T-cell (primary cell): ENCODE measurements at regions not wholly inside any gene's neighbourhood (a gene's known extent, or its start where the extent isn't known, plus 50 kb on each side); places are given as distances from the start of the nearest gene placed in this dataset.

Source experiments
- ATAC-seq, 4 experiments: fragments of 200-7000 bp in 3 of 4; fragments of 150-1000 bp in 1 of 4; cut with Tn5 transposase; replicated peaks in 1 of 4; 1 replicate in 3 of 4; 2 replicates in 1 of 4; pipeline ENCODE4 v1.10.0; 2021; ENCODE audit warnings: moderate library complexity in 3 of 4, mild to moderate bottlenecking in 2 of 4, moderate number of reproducible peaks in 1 of 4
- CTCF ChIA-PET, 2 donors: fragments of 300-600 bp; sonication (Branson Sonifier 250); formaldehyde crosslinking; loops; one replicate each; lab custom pipeline; 2022; ENCODE audit warnings: antibody characterized with exemption in 2 of 2; lab: Charles Lee
- POLR2A ChIA-PET, 2 donors: fragments of 300-600 bp; sonication (Branson Sonifier 250); formaldehyde crosslinking; loops; one replicate each; lab custom pipeline; 2022; ENCODE audit warnings: antibody characterized with exemption in 2 of 2; lab: Charles Lee
- DNase-seq, 35 experiments: peaks; one replicate each; pipeline versions ENCODE4 v3.0.0 to v3.0.0-alpha.2; 2013 to 2023
- H3K27ac ChIP-seq: one replicate; pipeline ENCODE4 v1.5.1; 2013; ENCODE audit warnings: low read length
- H3K27me3 ChIP-seq, 2 experiments: replicated peaks in 1 of 2; 1 replicate in 1 of 2; 2 replicates in 1 of 2; pipeline versions ENCODE4 v1.6.1 to v1.7.0; 2013; ENCODE audit warnings: low read length in 1 of 2, mixed read lengths in 1 of 2; ENCODE audit not compliant: control insufficient read depth in 2 of 2, insufficient read depth in 2 of 2; ENCODE audit errors: extremely low read depth in 1 of 2
- H3K36me3 ChIP-seq, 2 donors: 1 replicate in 1 of 2; 2 replicates in 1 of 2; pipeline versions ENCODE4 v1.6.1 to v1.7.0; 2013; ENCODE audit warnings: low read length in 1 of 2; ENCODE audit not compliant: control insufficient read depth in 2 of 2, insufficient read depth in 1 of 2; ENCODE audit errors: extremely low read depth in 1 of 2
- H3K4me1 ChIP-seq, 2 experiments: 1 replicate in 1 of 2; 2 replicates in 1 of 2; pipeline versions ENCODE4 v1.6.1 to v1.7.0; 2013; ENCODE audit warnings: low read length in 2 of 2, mixed read lengths in 1 of 2; ENCODE audit not compliant: insufficient read depth in 2 of 2, control insufficient read depth in 1 of 2; ENCODE audit errors: extremely low read depth in 1 of 2
- H3K4me3 ChIP-seq, 2 donors: 1 replicate in 1 of 2; 2 replicates in 1 of 2; pipeline versions ENCODE4 v1.5.1 to v1.7.0; 2013; ENCODE audit warnings: mild to moderate bottlenecking in 2 of 2, low read length in 1 of 2, moderate library complexity in 1 of 2; ENCODE audit not compliant: control insufficient read depth in 1 of 2; ENCODE audit errors: extremely low read depth in 1 of 2
- H3K9me3 ChIP-seq: 2 replicates; pipeline ENCODE4 v1.7.0; 2013
- H3K27ac Mint-ChIP-seq, 2 donors: one replicate each; pipeline ENCODE4 v1.8.0; 2020 to 2021; ENCODE audit warnings: mild to moderate bottlenecking in 2 of 2, mixed read lengths in 2 of 2
- H3K27me3 Mint-ChIP-seq, 2 donors: one replicate each; pipeline ENCODE4 v1.8.0; 2021 to 2022; ENCODE audit warnings: mixed read lengths in 2 of 2
- H3K36me3 Mint-ChIP-seq: one replicate; pipeline ENCODE4 v1.8.0; 2021; ENCODE audit warnings: mixed read lengths
- H3K4me1 Mint-ChIP-seq, 3 donors: one replicate each; pipeline ENCODE4 v1.8.0; 2020 to 2022; ENCODE audit warnings: mixed read lengths in 3 of 3, mild to moderate bottlenecking in 1 of 3
- H3K4me3 Mint-ChIP-seq, 3 donors: one replicate each; pipeline ENCODE4 v1.8.0; 2020 to 2022; ENCODE audit warnings: mild to moderate bottlenecking in 3 of 3, mixed read lengths in 3 of 3, moderate library complexity in 3 of 3
- H3K9me3 Mint-ChIP-seq, 3 donors: one replicate each; pipeline ENCODE4 v1.8.0; 2020 to 2022; ENCODE audit warnings: mixed read lengths in 3 of 3
- WGBS: methylation state at CpG from one replicate; pipeline ENCODE4 v1.1.5; 2013; ENCODE audit warnings: missing lambda C conversion rate; ENCODE audit not compliant: insufficient coverage; 5-methylcytosine and 5-hydroxymethylcytosine counted together

DNA sequence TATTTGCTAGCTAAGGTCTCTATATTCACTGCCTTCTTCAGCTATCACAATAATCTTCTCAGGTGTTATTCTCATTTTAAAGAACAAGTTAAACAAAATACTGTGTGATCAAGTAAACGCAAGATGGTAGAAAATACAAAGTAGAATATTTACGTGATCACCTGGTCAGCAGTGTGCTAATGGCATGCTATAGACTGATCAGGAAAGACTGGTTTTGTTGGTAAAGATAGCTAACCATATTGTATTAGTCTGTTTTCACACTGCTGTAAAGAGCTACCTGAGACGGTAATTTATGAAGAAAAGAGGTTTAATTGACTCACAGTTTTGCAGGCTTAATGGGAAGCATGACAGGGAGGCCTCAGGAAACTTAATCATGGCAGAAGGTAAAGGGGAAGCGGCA, 50.4 kb downstream of the ZBTB38 start:
- WGBS: 90% methylated on average over 2 of the region's 4 CpGs
- POLR2A ChIA-PET: no interaction called here
- Histone ChIP-seq H3K4me1 (peaks cover 7 to 38% of the 10 kb centered on the region in 2 experiments), H3K27me3 (no peaks in the 10 kb centered on the region), H3K36me3 (peaks cover 0 to 38% of the 10 kb centered on the region in 2 donors), H3K27ac (no peak overlapping the region), H3K4me3 (no peak overlapping the region), H3K9me3 (no peaks in the 10 kb centered on the region)
- DNase-seq (no peak), ATAC-seq (no peak)
- Mint-ChIP-seq H3K9me3 (no peaks in the 10 kb centered on the region), H3K27ac (no peak overlapping the region), H3K36me3 (peaks cover 56% of the 10 kb centered on the region), H3K4me3 (no peak overlapping the region), H3K4me1 (peaks cover 48 to 72% (median 69%) of the 10 kb centered on the region in 3 donors), H3K27me3 (no peaks in the 10 kb centered on the region)
- CTCF ChIA-PET: interaction anchor here in 1 of 2 donors (0.5 kb wide), 1 partner anchor 22 kb away, joined by 3 read pairs; no protein-coding TSS in a partner anchor

DNA sequence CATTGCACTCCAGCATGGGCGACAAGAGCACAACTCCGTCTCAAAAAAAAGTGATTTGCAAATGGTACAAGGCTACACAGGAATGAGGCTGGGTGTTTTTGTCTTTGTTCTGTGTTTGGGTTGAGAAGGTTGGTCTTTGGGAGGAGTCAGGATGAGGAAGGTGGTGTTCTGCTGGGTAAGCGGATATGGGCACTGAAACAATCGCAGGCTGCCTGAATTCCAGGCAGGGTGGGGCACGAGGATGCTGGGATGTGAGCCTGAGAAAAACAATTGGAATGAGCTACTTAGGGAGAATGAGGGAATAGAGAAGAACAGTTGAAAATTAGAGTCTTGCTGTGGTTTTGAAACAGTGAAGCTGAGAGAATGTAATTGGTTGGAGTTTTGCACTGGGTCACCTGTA, 51.6 kb downstream of the ZBTB38 start:
- no peaks in the 10 kb centered on the region for H3K9me3 ChIP-seq
- no peak overlapping the region for H3K27ac ChIP-seq
- Mint-ChIP-seq H3K9me3 (no peaks in the 10 kb centered on the region), H3K4me3 (no peak overlapping the region), H3K27ac (no peak overlapping the region), H3K36me3 (peaks cover 46% of the 10 kb centered on the region), H3K27me3 (no peaks in the 10 kb centered on the region), H3K4me1 (peaks cover 36 to 62% (median 58%) of the 10 kb centered on the region in 3 donors)
- DNase-seq (no peak), ATAC-seq (no peak)
- POLR2A ChIA-PET: interaction anchor here in 1 of 2 donors (0.6 kb wide), 1 partner anchor 8 kb away, joined by 3 read pairs; no protein-coding TSS in a partner anchor
- H3K36me3 ChIP-seq: peaks cover 0 to 32% of the 10 kb centered on the region in 2 donors
- peaks cover 0 to 28% of the 10 kb centered on the region in 2 experiments for H3K4me1 ChIP-seq
- no peak overlapping the region for H3K4me3 ChIP-seq
- WGBS: 98% methylated on average over 5 of the region's 5 CpGs
- no peaks in the 10 kb centered on the region for H3K27me3 ChIP-seq
- CTCF ChIA-PET: interaction anchor here (0.6 to 1.0 kb wide), 3 partner anchors 59 to 115 kb away, joined by 3 to 4 read pairs (median 3); no protein-coding TSS in a partner anchor

DNA sequence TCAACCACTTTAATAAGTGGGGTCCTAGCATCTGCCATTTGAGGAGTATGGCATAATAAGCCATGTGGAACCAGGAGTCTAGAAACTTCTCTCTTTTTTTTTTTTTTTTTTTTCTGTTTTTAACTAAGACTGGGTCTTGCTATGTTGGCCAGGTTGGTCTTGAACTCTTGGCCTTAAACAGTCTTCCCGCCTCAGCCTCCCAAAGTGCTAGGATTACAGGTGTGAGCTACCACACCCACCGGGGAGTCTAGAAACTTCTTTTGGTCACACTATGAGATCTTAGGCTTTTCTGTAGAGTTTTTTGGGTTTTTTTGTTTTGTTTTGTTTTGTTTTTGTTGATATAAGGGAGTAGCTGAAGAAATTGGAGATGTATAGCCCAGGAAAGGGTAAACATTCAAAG, 52.9 kb downstream of the ZBTB38 start:
- Mint-ChIP-seq H3K36me3 (peaks cover 38% of the 10 kb centered on the region), H3K4me3 (no peak overlapping the region), H3K27ac (no peak overlapping the region), H3K4me1 (peaks cover 37 to 60% (median 55%) of the 10 kb centered on the region in 3 donors), H3K27me3 (no peaks in the 10 kb centered on the region), H3K9me3 (no peaks in the 10 kb centered on the region)
- Histone ChIP-seq H3K9me3 (no peaks in the 10 kb centered on the region), H3K4me1 (peaks cover 0 to 25% of the 10 kb centered on the region in 2 experiments), H3K4me3 (no peak overlapping the region), H3K36me3 (peaks cover 0 to 22% of the 10 kb centered on the region in 2 donors), H3K27me3 (no peaks in the 10 kb centered on the region), H3K27ac (no peak overlapping the region)
- WGBS: 95% methylated on average over 2 of the region's 2 CpGs
- ChIA-PET POLR2A (interaction anchor here in 1 of 2 donors (0.6 kb wide), 2 partner anchors 20 to 33 kb away, joined by 3 to 4 read pairs; no protein-coding TSS in a partner anchor), CTCF (interaction anchor here (0.6 to 0.7 kb wide), 6 partner anchors 39 to 1575 kb away, joined by 3 to 8 read pairs (median 6); no protein-coding TSS in a partner anchor)
- no peak for DNase-seq
- ATAC-seq: no peak

DNA sequence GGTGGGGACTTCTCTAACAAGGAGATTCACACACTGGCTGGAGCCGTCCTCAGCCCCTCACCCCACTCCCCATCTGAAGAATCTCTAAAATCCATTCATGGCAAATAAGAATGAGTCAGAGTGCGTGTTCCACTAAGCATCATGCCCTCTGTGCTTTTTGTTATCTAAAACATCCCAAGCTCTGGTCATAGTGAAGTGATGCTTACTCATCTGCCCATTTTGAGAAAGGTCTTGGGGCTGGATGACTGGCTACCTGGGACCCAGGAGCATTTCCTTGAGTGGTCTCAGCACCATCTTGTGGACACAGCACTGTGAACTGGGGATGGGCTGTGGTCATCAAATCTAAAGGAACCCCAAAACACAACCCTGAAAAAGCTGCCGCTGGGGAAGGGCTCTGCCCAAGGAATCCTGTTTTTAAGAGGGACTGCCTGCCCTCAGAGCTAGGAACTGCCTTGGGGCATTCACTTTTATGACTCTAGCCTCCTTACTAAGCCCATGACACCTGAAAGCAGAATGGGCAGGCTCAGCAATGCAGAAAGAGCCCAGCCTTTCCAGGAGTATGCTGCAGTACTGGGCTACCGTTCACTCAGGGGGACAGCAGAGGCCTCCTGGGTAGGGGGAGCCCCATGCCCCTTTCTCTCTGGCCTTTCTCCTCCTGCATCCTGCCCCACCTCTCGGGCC, 53.5 kb downstream of the ZBTB38 start:
- no peak for ATAC-seq
- H3K4me3 ChIP-seq: no peak overlapping the region
- H3K4me1 ChIP-seq: peaks cover 0 to 25% of the 10 kb centered on the region in 2 experiments
- H3K9me3 ChIP-seq: no peaks in the 10 kb centered on the region
- H3K27me3 ChIP-seq: no peaks in the 10 kb centered on the region
- Mint-ChIP-seq H3K27ac (no peak overlapping the region), H3K27me3 (no peaks in the 10 kb centered on the region), H3K4me1 (peaks cover 43 to 59% (median 53%) of the 10 kb centered on the region in 3 donors), H3K9me3 (no peaks in the 10 kb centered on the region), H3K4me3 (no peak overlapping the region), H3K36me3 (peaks cover 37% of the 10 kb centered on the region)
- POLR2A ChIA-PET: interaction anchor here in 1 of 2 donors (0.6 kb wide), 2 partner anchors 20 to 32 kb away, joined by 3 to 4 read pairs; no protein-coding TSS in a partner anchor
- no peak overlapping the region for H3K27ac ChIP-seq
- no peak for DNase-seq
- peaks cover 0 to 22% of the 10 kb centered on the region in 2 donors for H3K36me3 ChIP-seq
- CTCF ChIA-PET: interaction anchor here (0.5 to 0.7 kb wide), 6 partner anchors 40 to 504 kb away, joined by 3 to 8 read pairs (median 6); no protein-coding TSS in a partner anchor
- 98% methylated on average over 4 of the region's 5 CpGs for WGBS

DNA sequence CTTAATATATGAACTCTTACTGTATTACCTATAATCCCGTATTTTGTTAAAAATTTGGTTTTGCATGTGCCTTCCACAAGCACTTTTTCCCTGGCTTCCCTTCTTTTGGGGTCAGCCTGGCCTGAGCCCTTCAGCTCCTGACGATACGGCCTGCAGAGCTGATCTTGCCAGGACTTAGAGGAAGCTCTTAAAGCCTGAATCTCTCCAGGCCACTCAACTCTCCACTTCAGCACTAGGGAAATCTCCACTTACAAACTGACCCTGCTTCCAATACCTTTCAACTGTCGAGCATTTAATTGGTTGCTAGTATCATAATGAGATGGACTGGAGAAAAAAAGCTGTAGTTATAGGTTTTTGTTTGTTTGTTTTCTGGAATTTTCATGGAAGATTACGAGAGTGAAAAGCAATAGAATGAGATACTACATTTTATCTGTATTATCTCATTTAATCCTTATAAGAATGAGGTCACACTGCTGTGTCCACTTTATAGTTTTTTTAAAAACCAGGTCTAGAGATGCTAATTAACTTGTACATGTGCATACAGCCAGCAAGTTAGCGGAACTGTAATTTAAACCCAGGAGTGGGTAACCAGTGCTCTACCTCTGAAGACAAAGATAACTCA, 54.8 kb downstream of the ZBTB38 start:
- peaks cover 37% of the 10 kb centered on the region for H3K36me3 Mint-ChIP-seq
- no peaks in the 10 kb centered on the region for H3K9me3 ChIP-seq
- ChIA-PET CTCF (interaction anchor here (0.6 to 1.6 kb wide), 7 partner anchors 19 to 120 kb away, joined by 3 to 5 read pairs (median 3); no protein-coding TSS in a partner anchor), POLR2A (interaction anchor here (0.6 kb wide), 2 partner anchors 11 to 20 kb away, joined by 3 to 4 read pairs; no protein-coding TSS in a partner anchor)
- no peak for DNase-seq
- no peak for ATAC-seq
- H3K9me3 Mint-ChIP-seq: no peaks in the 10 kb centered on the region
- no peaks in the 10 kb centered on the region for H3K27me3 ChIP-seq
- H3K4me1 Mint-ChIP-seq: peaks cover 45 to 63% (median 56%) of the 10 kb centered on the region in 3 donors
- no peak overlapping the region for H3K4me3 ChIP-seq
- 100% methylated on average over 3 of the region's 6 CpGs for WGBS
- no peak overlapping the region for H3K27ac Mint-ChIP-seq
- no peak overlapping the region for H3K27ac ChIP-seq
- H3K36me3 ChIP-seq: peaks cover 0 to 19% of the 10 kb centered on the region in 2 donors
- no peaks in the 10 kb centered on the region for H3K27me3 Mint-ChIP-seq
- H3K4me1 ChIP-seq: peaks cover 0 to 28% of the 10 kb centered on the region in 2 experiments
- no peak overlapping the region for H3K4me3 Mint-ChIP-seq
